HK-2 (cell line): ENCODE measurements at regions not wholly inside any gene's neighbourhood (a gene's known extent, or its start where the extent isn't known, plus 50 kb on each side); places are given as distances from the start of the nearest gene placed in this dataset.

Source experiments
- DNase-seq: peaks from one replicate; pipeline ENCODE4 v3.0.0-alpha.2; 2018; ENCODE audit not compliant: unreplicated experiment

GRCh38 chr1:217090060-217090911 lies 367.1 kb upstream of the ESRRG start:
- DNase-seq: peak; percentile 29

DNA sequence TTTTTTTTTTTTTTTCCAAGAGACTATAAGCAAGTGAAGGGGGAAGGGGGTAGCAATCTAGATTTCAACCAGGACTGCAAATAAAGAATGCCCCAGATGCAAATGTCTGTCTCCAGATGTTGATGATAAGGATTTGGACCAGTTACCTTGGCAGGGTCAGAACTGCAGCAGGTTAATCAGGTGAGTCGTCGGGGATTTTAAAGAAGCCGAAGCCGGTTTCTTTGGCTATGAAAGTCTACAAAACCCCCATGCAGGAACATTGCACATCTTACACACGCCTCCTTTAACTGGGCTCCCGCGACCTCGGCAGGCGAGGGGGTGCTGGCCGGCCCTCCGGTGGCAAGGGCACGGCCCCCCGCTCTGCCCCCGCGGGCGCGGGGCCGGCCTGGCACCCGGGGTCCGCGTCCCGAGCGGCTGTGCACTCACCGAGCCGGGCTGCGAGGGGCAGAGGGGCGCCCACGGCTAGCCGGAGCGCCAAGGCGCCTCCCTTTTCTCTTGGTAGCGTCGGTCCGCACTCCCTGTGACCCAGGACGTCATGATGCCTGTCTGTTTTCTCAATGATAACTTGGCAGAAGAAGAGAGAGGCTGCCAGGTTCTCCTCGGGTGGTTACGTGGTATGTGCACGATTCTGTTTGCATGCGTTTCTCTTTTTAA lies 366.3 kb upstream of the ESRRG start:
- peak; percentile 60 for DNase-seq

DNA sequence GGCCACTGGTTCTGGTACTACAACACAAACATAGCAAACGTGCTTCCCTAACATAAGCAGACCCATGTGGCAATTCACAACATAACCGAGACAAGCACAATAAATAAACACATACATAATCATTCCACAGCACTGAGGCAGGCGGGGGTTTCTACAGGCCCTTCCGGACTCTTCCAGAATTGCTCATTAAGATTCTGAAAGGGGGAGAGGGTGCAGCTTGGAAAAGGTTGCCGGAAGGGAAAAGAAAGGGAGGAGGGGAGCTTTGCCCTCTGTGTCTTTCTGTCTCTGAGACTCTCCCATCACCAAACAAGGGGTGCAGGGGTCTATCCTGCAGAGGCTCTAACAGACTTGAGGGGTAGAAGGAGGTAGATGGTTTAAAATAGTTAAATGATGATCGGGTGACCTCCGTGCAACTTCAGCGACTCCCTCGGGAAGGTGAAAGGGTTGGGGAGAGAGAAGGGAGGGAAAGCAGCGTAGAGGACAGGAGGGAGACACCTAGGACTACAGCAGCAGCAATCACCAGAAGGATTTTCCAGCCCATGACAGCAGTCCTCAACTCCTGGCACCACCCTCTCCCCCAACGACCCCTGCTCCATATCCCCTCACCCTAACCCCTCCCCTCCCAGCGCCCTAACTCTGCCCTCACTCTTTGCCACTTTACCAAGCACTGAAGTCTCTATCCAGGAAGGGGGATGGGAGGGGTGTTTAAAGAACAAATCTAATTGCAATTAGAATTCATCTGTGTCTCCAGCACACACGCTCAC lies 365.5 kb upstream of the ESRRG start:
- no peak for DNase-seq

- no peak for DNase-seq
Measured at GRCh38 chr1:217088011-217088410, 364.8 kb upstream of the ESRRG start.

DNA sequence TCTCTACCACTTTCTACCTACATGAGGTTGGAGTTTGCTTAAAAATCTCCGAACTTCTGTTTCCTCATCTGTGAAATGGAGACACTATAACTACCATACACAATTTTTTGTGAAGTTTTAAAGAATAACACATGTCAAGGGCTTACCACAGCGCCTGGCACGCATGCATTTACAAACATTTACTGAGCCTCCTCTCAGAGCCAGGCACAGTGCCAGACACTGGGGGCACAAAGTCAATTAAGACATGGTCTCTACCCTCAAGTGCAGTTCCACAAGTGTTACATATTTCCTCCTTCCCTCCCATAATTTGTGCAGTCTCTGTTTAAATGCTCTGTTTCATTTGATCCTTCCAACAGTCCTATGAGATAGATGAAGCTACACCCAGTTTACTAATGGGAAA lies 356.4 kb upstream of the ESRRG start:
- no peak for DNase-seq

GRCh38 chr1:217078959-217079358 lies 355.7 kb upstream of the ESRRG start:
- no peak for DNase-seq

DNA sequence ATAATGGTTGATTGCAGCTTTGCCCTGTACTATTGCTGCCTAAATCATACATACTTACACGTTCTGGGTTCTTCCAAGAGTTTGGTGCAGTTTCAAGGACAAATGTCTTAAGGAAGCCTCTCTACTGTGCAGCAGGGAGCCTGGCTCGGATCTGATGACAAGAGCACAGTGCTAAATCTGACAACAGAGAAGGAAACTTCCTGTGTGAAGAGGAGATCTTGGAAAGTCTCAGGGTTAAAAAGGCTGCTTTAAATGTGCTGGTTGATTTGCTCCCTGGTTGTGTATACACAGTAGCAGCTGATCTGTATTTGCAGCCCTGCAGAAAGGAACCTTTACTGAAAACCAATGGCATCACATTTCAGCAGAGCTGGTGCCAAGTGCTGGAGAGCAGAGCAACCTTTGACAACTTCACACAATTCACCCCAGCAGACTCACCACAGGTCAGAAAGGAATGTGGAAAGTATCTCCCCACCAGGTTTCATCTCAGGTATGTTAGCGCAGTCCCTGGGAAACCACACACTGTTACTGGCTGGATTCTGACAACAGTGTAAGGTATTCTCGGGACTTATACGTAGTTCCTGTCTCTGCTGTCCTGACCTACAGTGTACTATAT lies 355.0 kb upstream of the ESRRG start:
- DNase-seq: peak; percentile 22

- DNase-seq: no peak
Measured at GRCh38 chr1:217077426-217077825, 354.2 kb upstream of the ESRRG start.

DNA sequence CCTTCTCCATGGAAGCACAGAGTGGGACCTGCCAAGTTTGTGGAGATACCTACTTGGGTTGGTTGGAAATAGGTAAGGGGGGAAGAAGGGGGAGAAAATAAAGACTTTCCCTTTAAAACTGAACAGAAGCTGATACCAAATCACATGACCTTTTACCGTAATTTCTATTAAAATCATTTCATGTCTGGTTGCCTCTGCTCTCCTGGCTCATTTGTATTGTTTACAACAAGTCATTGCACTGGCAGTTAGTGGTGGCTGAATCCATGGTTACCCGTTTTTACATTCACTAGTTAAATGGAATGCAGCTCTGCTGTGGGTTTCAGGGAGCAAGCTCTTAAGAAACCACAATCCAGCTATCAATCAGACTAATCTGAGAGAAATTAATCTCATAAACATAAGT lies 353.7 kb upstream of the ESRRG start:
- DNase-seq: no peak

DNA sequence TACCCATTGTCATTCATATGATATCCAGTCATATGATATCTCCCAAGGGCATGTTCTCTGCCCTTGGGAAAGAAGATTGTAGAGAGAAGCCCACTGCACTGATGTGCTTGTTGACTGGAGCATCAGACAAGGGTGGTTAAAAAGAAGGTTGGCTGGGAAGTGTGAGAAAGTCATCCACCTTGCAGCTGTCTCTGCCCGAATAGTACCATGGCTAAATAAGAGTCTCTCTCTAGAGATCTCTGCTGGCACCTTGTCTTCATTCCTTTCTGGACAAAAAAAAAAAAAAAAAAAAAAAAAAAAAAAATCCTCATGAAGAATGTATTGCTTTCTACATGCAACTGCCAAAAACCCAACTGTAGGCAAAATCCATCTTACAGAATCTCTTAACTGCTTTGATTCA lies 349.7 kb upstream of the ESRRG start:
- no peak for DNase-seq

DNA sequence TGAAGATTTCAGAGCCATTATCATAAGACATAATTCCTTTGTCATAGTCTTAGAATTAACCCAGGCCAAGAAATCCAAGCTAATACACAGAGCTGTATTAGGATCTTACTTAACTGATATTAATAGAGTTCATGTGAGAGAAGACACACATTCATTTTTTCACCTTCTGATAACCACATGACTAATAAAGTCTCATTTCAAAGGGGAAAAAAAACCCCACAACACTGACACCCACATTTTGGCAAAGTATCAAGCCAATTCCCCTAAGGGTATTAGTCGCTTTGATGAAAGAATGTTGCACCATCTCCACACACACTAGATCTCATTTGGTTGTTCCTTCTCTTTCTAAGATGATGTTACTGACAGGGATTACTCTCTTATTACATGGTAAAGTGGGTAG lies 344.4 kb upstream of the ESRRG start:
- DNase-seq: no peak

GRCh38 chr1:217066794-217067193 lies 343.6 kb upstream of the ESRRG start:
- DNase-seq: no peak

- no peak for DNase-seq
Measured at GRCh38 chr1:217063172-217063908, 340.1 kb upstream of the ESRRG start.

DNA sequence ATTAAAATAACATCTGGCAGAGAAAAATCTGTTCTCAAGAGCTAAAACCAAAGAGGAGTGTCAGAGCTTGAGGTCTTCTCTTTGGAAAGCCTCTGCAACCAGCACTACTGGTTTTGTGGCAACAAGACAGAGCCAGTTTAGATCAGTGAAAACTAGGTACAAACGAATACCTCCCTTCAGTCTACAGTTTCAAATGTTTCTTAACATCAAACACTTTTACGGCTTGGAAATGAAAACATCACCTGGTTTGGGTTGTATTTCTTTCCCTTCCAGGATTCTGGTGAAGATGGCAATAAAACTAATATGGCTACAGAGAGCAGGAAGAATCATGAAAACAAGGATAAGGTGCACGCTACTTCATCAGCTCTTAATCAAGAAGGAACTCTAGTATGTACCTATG lies 339.4 kb upstream of the ESRRG start:
- DNase-seq: no peak

DNA sequence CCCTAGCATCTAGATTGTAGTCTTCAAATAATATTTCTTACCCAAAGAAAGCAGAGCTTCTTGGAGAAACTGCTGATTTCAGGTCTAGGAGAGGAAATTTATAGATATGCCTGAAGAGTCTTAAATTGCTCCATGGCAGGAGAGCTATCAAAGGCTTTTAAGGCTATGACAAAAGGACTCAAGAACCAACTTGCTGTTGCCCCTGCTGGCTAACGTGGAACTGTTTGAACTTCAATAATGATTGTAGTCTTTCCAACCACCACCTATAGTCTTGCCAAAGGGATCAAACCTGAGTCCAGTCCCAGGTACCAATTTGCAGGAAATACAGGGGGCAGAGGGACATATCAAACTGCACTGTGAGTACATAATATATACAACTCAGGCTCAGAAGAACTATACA lies 336.2 kb upstream of the ESRRG start:
- DNase-seq: no peak

GRCh38 chr1:217053676-217054075 lies 330.4 kb upstream of the ESRRG start:
- no peak for DNase-seq

- no peak for DNase-seq
Measured at GRCh38 chr1:217052626-217053025, 329.4 kb upstream of the ESRRG start.

DNA sequence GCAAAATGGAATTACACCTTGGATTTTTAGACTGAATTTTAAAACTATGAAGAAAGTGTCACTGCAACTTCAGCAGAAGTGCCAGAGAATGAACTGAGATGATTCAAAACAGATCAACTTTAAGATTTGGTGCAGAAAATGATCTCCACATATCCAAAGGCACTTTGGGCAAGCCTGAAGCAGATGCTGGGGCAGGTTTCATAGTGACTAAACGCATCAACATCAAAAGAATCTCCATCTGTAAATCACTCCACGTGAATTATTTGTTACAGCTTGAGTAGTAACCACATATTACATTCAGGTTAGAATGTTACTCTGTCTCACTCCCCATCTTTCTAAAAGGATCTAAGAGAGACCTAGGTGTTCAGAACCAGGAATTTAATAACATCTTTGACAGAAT lies 329.0 kb upstream of the ESRRG start:
- DNase-seq: no peak

DNA sequence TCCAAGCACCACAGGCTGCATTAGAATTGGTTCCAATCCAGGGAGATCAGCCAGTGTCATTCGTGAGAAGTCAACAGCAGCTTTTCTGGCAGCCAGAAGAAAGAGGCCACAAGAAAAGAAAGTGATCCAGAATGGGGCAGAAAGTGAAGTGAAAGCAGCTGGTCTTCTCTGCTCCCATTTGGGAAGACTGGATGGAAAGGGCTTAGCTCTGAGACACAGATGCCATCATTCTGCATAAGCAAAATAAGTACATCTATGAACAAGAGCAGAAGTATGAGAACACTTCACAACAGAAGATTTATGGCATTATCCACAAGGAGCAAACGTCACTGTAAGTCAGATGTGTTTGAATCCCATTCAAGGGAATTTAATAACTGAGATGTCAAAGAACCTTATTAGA lies 326.5 kb upstream of the ESRRG start:
- no peak for DNase-seq

GRCh38 chr1:217049081-217049480 lies 325.9 kb upstream of the ESRRG start:
- DNase-seq: no peak

DNA sequence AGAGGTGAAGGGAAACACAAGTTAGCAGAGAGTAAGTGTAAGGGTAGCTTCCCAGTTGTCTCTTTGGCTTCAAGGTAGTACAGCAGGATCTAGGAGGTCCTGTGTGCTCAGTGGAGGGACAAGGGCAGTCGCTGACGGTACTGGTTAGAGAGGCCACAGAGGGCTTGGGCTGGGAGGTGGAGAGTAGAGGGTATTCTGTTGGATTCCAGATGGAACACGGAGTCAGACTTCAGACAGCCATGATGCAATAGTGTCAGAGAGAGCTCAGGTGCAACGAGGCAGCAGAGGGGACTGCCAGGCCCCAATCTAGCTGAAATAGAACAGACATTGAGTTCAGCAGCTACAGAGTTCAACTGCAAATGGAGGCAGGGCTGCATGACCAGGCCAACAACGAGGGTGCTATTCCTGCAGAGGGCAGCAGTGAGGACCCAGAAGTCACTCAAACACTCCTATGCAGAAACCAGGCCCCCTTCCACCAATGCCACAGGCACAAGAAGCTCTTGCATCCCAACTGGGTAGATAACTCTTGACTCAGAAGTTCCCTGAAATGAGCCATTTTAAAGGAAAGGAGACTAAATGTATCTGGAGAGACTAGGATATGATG lies 325.0 kb upstream of the ESRRG start:
- peak; percentile 16 for DNase-seq
